Astrocyte (in vitro differentiated cells and primary cell): ENCODE measurements at regions not wholly inside any gene's neighbourhood (a gene's known extent, or its start where the extent isn't known, plus 50 kb on each side); places are given as distances from the start of the nearest gene placed in this dataset.

Source experiments
- CTCF ChIP-seq: IDR thresholded peaks from 2 replicates; pipeline ENCODE4 v1.5.1; 2011; ENCODE audit warnings: low read depth, mild to moderate bottlenecking, inconsistent platforms, low read length, moderate library complexity; ENCODE audit not compliant: insufficient read depth
- EZH2 ChIP-seq: IDR thresholded peaks from 2 replicates; pipeline ENCODE4 v1.6.1; 2012; ENCODE audit warnings: mild to moderate bottlenecking, low read length, inconsistent platforms; ENCODE audit not compliant: insufficient read depth

- TF ChIP-seq CTCF (no peak), EZH2 (no peak)
Observed at GRCh38 chr5:54725391-54726280, 208.1 kb downstream of the SNX18 start.
